Urinary bladder (tissue), 3 donors: ENCODE measurements at regions not wholly inside any gene's neighbourhood (a gene's known extent, or its start where the extent isn't known, plus 50 kb on each side); places are given as distances from the start of the nearest gene placed in this dataset.
"Not testable (repeated sequence)": the region's sequence is repeated elsewhere in the genome, so short reads cannot be mapped to it uniquely, and the experiment has no call there.

Experiments
- DNase-seq: peaks from one replicate; pipeline ENCODE4 v3.0.0-alpha.2; 2015; ENCODE audit errors: extremely low spot score
- H3K27ac ChIP-seq: one replicate; pipeline ENCODE4 v1.5.1; 2013; ENCODE audit warnings: low read depth, mild to moderate bottlenecking, moderate library complexity
- H3K36me3 ChIP-seq: one replicate; pipeline ENCODE4 v1.6.1; 2013; ENCODE audit warnings: mild to moderate bottlenecking, moderate library complexity; ENCODE audit not compliant: insufficient read depth
- H3K4me1 ChIP-seq: one replicate; pipeline ENCODE4 v1.6.1; 2013; ENCODE audit warnings: mild to moderate bottlenecking, moderate library complexity; ENCODE audit not compliant: insufficient read depth
- H3K4me3 ChIP-seq: one replicate; pipeline ENCODE4 v1.5.1; 2013; ENCODE audit warnings: low read depth, low read length
- WGBS: extraction: QIAGEN DNeasy Blood & Tissue Kit; methylation state at CpG from one replicate; pipeline ENCODE4 v1.1.7; 2013; 5-methylcytosine and 5-hydroxymethylcytosine counted together
- donor health status: healthy with polysubstance abuse.
- donor health status: healthy.

DNA sequence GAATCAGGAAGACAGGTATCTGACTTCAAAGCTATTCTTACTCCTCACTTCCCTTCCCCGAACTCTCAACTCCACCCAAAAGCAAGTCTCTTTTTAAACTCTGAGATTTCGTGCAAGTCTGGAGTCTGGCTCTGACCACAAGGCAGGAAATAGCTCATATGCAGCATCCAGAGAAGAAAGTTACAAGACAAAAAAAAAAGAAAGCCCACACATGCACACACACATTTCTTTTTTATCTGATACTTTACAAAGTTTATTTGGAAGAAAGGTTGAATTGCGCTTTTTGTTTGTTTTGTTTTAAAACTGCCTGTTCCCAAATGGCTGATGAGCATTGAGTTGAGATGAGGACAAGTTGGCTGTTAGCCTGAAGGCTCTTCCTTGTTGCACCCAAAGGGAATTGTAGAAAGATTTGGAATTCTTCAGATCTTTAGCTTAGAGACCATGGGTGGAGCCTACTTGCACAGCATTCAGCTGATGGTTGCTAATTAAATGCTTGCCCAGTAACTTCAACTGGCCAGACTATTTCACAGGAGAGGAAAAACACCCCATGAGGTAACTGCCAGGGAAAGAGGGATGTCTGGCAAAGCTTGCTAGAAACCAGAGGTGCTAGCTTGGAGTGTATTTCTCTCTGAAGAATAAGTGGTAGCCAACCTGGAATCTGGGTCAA lies 490.3 kb downstream of the TTLL7 start:
- Histone ChIP-seq H3K36me3 (no peaks in the 10 kb centered on the region), H3K27ac (no peak overlapping the region), H3K4me1 (no peaks in the 10 kb centered on the region), H3K4me3 (no peak overlapping the region)
- DNase-seq = peak; percentile 55
- WGBS = 6% methylated on average over 3 of the region's 3 CpGs

DNA sequence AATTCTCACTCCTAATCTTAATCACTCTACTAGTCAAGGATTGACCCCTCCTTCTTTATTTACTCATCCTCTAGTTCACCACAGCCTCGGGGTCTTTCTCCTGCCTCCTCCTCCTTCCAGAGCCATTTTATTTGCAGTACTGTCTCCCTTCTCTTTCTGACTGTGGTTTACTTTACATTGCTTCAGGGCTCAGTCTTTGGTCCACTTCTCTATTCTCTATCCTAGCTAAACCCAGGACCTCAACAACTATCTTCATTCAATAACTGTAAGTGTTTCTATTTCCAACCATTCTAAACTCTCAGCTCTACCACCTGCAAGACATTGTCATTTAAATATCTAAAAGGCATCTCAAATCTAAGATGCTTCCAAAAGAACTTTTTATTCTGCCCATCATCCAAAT lies 493.8 kb downstream of the TTLL7 start:
- no peak overlapping the region for H3K4me3 ChIP-seq
- H3K27ac ChIP-seq = no peak overlapping the region
- 92% methylated on average over 1 of the region's 1 CpG for WGBS
- no peaks in the 10 kb centered on the region for H3K4me1 ChIP-seq
- no peaks in the 10 kb centered on the region for H3K36me3 ChIP-seq
- DNase-seq = no peak

DNA sequence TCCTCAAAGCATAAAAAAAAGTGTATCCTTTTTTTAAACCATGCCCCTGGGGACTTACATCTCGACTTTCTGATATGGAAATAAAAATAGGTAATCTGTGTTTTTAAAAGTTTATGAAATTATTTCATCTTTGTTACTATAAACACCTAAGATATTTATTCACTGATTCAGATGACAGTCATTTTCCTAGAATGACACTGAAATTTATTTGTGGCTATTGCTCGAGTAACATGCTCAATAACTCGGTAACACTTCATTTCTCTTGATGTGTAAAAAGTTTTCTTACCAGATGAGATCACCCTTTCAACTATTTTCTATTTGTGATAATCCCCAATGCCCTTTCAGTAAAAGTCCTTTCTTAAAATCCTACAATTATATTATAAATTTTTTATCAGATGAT lies 495.8 kb downstream of the TTLL7 start:
- Histone ChIP-seq H3K27ac (no peak overlapping the region), H3K36me3 (no peaks in the 10 kb centered on the region), H3K4me1 (no peaks in the 10 kb centered on the region), H3K4me3 (no peak overlapping the region)
- WGBS = 84% methylated on average over 3 of the region's 3 CpGs
- no peak for DNase-seq

- 83% methylated on average over 1 of the region's 1 CpG for WGBS
Measured at GRCh38 chr1:83500987-83501591, 497.8 kb downstream of the TTLL7 start.

GRCh38 chr1:83500531-83500930 lies 498.4 kb downstream of the TTLL7 start:
- no peak overlapping the region for H3K27ac ChIP-seq
- H3K4me3 ChIP-seq = no peak overlapping the region
- H3K36me3 ChIP-seq = no peaks in the 10 kb centered on the region
- DNase-seq = no peak
- H3K4me1 ChIP-seq = no peaks in the 10 kb centered on the region
- WGBS = 92% methylated on average over 1 of the region's 1 CpG

More at GRCh38 chr1:83500987-83501591, 497.8 kb downstream of the TTLL7 start:
- Histone ChIP-seq H3K36me3 (no peaks in the 10 kb centered on the region), H3K27ac (no peak overlapping the region), H3K4me3 (no peak overlapping the region), H3K4me1 (no peaks in the 10 kb centered on the region)
- DNase-seq = no peak

GRCh38 chr1:83499998-83500397 lies 498.9 kb downstream of the TTLL7 start:
- no peaks in the 10 kb centered on the region for H3K36me3 ChIP-seq
- no peak for DNase-seq
- H3K4me3 ChIP-seq = no peak overlapping the region
- 79% methylated on average over 3 of the region's 3 CpGs for WGBS
- no peaks in the 10 kb centered on the region for H3K4me1 ChIP-seq
- no peak overlapping the region for H3K27ac ChIP-seq

GRCh38 chr1:83497563-83497962 lies 501.4 kb downstream of the TTLL7 start:
- no peaks in the 10 kb centered on the region for H3K4me1 ChIP-seq
- no peak for DNase-seq
- 98% methylated on average over 1 of the region's 1 CpG for WGBS
- H3K4me3 ChIP-seq = no peak overlapping the region
- H3K27ac ChIP-seq = no peak overlapping the region
- no peaks in the 10 kb centered on the region for H3K36me3 ChIP-seq

GRCh38 chr1:83495560-83495959 lies 503.4 kb downstream of the TTLL7 start:
- no peaks in the 10 kb centered on the region for H3K4me1 ChIP-seq
- H3K27ac ChIP-seq = no peak overlapping the region
- 95% methylated on average over 9 of the region's 9 CpGs for WGBS
- no peak for DNase-seq
- H3K4me3 ChIP-seq = no peak overlapping the region
- H3K36me3 ChIP-seq = no peaks in the 10 kb centered on the region

GRCh38 chr1:83493633-83494032 lies 505.3 kb downstream of the TTLL7 start:
- H3K4me3 ChIP-seq = no peak overlapping the region
- no peak overlapping the region for H3K27ac ChIP-seq
- no peak for DNase-seq
- 77% methylated on average over 2 of the region's 2 CpGs for WGBS
- H3K4me1 ChIP-seq = no peaks in the 10 kb centered on the region
- no peaks in the 10 kb centered on the region for H3K36me3 ChIP-seq

- WGBS = 99% methylated on average over 2 of the region's 2 CpGs
- Histone ChIP-seq H3K4me1 (no peaks in the 10 kb centered on the region), H3K27ac (no peak overlapping the region), H3K36me3 (no peaks in the 10 kb centered on the region), H3K4me3 (no peak overlapping the region)
- DNase-seq = no peak
Measured at GRCh38 chr1:83491930-83492329, 507.0 kb downstream of the TTLL7 start.

DNA sequence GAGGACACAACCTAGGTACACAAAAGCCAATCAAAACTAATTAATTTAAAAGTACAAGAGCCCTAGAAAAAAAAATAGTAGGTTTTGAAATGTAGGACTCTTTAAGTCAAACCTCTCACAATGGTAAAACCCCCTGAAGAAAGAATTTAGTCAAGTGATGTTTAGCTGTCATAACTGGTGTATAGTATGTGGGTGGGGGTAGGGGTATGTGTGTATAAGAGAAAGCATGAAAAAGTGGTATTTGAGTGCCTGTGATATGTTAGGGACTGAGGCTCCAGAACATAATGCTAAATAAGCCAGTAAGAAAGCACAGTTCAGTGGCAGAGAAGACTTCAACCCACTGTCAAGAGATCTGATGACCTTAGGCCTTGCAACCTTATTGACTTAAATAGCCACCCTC lies 507.9 kb downstream of the TTLL7 start:
- H3K4me3 ChIP-seq = no peak overlapping the region
- no peaks in the 10 kb centered on the region for H3K36me3 ChIP-seq
- DNase-seq = no peak
- H3K27ac ChIP-seq = no peak overlapping the region
- no peaks in the 10 kb centered on the region for H3K4me1 ChIP-seq

- not testable (repeated sequence) for H3K4me1 ChIP-seq, H3K27ac ChIP-seq, H3K36me3 ChIP-seq, H3K4me3 ChIP-seq, DNase-seq
Measured at GRCh38 chr1:83488105-83488504, 510.8 kb downstream of the TTLL7 start.

DNA sequence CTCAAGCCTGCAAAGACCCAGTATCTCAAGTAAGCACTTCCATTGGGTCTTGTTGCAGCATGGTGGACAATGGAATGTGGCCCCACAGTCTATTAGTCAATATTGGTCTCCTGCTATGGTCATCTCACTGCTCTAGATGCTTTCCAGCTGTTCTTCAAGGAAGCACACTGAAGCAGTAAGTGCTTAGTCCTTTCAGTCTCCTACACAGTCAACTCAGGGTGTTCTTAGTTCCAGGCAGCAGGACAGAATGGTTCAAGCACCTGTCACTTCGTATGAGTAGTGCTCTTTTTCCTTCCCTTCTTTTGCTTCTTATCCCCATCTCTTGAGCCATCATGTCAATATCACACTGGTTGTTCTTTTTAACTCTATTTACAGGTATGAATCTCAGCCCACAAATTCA lies 511.5 kb downstream of the TTLL7 start:
- WGBS = 95% methylated on average over 1 of the region's 1 CpG
- H3K4me1 ChIP-seq, H3K4me3 ChIP-seq, H3K27ac ChIP-seq, H3K36me3 ChIP-seq, DNase-seq: not testable (repeated sequence)

DNA sequence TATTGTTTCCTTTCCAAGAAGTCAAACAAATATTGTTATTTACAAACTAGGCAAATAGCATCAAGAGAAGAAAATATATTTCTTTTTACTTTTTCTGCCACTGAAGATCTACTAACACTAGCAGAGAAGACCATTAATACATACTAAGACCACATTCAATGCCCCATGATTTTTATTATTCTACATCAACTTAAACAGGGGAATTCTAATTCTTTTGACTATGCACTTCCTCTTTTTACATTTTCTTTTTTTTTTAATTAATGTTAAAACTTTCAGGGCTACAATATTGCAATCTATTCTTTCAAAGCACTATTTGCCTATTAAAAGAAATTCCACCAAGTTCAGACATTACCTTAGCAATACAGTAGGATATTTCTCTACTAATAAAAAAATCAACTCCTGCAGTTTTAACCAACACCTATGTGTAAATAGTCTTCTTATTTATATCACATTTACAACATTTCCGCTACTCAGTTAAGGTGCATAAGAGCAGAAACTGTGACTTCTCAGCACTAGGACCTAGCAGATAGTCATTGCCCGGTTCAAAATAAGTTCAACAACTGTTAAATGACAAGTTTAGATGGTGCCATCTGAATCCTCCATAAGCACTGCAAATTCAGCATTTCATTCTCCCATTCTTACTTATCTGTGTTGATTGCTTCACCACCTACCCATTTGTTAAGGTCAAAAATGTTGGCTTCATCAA lies 513.5 kb downstream of the TTLL7 start:
- DNase-seq, H3K27ac ChIP-seq, H3K36me3 ChIP-seq, H3K4me3 ChIP-seq, H3K4me1 ChIP-seq: not testable (repeated sequence)
- 94% methylated on average over 2 of the region's 2 CpGs for WGBS
